ENCODE measurements at regions not wholly inside any gene's neighbourhood (a gene's known extent, or its start where the extent isn't known, plus 50 kb on each side); places are given as distances from the start of the nearest gene placed in this dataset.
"Not testable (repeated sequence)": the region's sequence is repeated elsewhere in the genome, so short reads cannot be mapped to it uniquely, and the experiment has no call there.

DNA sequence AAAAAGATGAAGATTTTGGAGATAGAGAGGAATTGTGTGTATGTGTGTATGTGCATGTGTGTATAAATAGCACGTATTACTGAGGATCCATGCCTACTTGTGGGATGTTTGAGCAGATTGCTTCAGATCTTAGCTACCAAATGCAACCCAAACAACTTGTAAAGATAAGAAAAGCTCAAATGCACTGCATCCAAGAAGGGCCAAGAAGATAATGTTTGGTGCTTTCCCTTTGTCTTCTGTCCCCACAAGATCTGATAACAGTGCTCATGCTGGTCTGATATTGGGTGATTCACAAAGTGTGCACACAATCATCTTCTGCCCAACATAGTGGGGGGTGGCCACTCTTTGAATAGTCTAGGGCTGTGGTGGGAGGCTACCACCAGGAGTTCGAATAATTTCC, 284.8 kb upstream of the CYRIA start:
- Mint-ChIP-seq H3K9me3 (peaks cover 2% of the 10 kb centered on the region), H3K27ac (no peak overlapping the region), H3K4me1 (no peaks in the 10 kb centered on the region), H3K27me3 (no peaks in the 10 kb centered on the region), H3K4me3 (no peak overlapping the region), H3K36me3 (no peaks in the 10 kb centered on the region)
- no peak for DNase-seq
- CTCF ChIA-PET, result no interaction called here

DNA sequence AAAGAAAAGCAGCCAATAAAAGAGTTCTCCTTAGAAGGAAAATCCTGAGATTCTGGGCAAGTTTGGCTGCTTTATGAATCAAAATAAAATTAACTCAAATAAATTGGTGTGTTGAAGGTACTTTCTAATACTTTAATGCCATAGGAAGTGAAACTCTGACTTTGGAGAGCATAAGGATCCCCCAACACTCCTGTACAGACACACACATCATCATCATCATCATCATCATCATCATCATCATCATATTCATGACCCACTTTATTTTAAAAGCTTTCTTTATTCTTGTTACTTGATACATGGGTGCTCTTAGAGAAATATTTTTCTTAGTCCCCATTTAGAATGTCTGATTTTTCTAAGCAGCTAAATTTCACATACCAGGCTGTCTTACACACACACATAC, 283.1 kb upstream of the CYRIA start:
- no peak for DNase-seq
- Mint-ChIP-seq H3K4me3 (no peak overlapping the region), H3K4me1 (no peaks in the 10 kb centered on the region), H3K36me3 (no peaks in the 10 kb centered on the region), H3K27ac (no peak overlapping the region), H3K9me3 (peaks cover 2% of the 10 kb centered on the region), H3K27me3 (no peaks in the 10 kb centered on the region)
- CTCF ChIA-PET, result no interaction called here

DNA sequence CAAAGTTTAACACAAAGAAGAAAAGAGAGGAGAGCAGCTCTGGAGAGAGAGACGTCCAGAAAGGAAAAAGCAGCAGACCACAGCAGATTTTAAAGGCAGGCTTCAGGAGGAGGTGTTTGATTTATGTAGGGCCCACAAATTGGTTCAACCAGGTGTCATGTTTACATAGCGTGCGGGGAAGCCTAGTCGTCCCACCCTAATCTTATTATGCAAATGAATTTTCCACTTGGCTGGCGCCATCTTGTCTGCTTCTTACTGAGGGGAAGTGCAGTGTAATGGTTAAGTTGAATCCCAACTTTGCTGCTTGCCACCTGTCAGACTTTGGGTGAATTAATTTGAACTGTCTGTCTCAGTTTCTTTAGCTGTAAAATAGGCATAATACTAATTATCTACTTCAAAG, 282.4 kb upstream of the CYRIA start:
- Mint-ChIP-seq H3K4me1 (no peaks in the 10 kb centered on the region), H3K4me3 (no peak overlapping the region), H3K36me3 (no peaks in the 10 kb centered on the region)

DNA sequence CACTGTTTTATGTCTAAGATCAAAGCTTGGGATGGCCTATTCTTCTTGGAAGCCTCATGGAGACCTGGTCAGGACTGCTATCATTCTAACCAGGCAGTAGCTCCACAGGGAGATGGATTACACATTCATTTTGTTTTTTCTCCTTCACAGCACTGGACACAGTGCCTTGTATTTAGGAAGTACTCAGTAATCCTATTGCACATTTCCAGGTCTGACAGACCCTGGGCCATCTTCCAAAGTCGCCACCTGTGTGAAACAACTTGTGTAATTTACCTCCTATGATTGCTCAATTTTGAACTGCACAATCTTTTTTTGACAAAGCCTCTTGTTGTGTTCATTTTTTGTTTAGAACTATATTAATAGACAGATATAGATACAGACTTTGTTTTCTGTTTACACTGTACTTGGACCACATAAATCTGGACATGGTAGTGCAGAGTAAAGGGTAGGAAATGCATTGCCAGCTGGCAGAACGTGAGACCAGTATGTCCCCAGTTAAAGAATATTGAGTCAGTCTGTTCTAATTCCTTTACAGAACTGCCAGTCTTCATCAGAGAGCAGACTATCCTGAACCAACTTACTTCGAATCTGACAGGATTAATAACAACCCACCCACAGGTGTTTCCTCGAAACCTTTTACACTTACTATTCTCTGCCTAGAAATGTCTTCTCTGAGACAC, 277.8 kb upstream of the CYRIA start:
- H3K27ac Mint-ChIP-seq, result no peak overlapping the region
- no peak for DNase-seq
- no peaks in the 10 kb centered on the region for H3K36me3 Mint-ChIP-seq
- no peaks in the 10 kb centered on the region for H3K4me1 Mint-ChIP-seq
- H3K4me3 Mint-ChIP-seq, result no peak overlapping the region
- peaks cover 6% of the 10 kb centered on the region for H3K9me3 Mint-ChIP-seq
- no peaks in the 10 kb centered on the region for H3K27me3 Mint-ChIP-seq
- CTCF ChIA-PET, result interaction anchor here (0.8 kb wide), 1 partner anchor 907 kb away, joined by 3 read pairs; no protein-coding TSS in a partner anchor

More for the DNA sequence above, 282.4 kb upstream of the CYRIA start:
- Mint-ChIP-seq H3K27ac (no peak overlapping the region), H3K9me3 (peaks cover 2% of the 10 kb centered on the region), H3K27me3 (no peaks in the 10 kb centered on the region)
- CTCF ChIA-PET, result no interaction called here
- no peak for DNase-seq

DNA sequence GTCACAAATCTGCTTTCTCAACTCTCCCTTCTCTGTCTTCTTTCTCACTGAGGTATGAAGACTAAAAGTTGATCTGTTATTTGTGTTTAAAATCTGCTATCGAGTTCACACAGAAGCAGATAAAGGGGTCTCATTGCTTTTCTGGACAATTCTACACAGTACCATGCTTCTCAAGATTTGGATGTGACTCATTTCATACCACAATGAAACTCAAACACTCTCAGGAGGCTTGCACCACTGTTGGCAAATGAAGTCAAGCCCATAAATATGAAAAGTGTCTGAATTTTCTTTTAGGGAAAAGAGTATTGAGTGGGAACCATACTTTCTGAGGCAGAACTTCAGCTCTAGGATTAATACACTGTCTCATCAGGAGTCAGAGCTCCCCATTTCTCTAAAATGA, 274.6 kb upstream of the CYRIA start:
- no peaks in the 10 kb centered on the region for H3K4me1 Mint-ChIP-seq
- CTCF ChIA-PET, result no interaction called here
- H3K4me3 Mint-ChIP-seq, result no peak overlapping the region
- DNase-seq, result no peak
- H3K9me3 Mint-ChIP-seq, result peaks cover 5% of the 10 kb centered on the region
- H3K27ac Mint-ChIP-seq, result no peak overlapping the region
- no peaks in the 10 kb centered on the region for H3K27me3 Mint-ChIP-seq
- no peaks in the 10 kb centered on the region for H3K36me3 Mint-ChIP-seq

DNA sequence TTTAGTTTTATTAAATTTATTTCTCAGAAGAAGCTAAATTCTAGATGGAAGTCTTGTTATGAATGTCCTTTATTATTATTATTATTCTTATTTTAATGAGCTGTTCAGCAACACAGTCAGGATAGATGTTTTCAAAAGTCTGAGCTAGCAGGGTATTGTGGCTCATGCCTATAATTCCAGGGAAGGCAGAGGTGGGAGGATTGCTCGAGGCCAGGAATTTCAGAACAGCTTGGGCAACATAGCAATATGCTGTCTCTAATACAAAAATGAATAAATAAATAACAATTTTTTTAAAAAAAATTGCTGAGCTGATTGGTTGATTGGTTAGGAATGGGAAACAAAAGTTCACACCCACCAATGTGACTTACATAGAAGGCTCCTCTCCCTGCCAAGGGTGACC, 274.1 kb upstream of the CYRIA start:
- CTCF ChIA-PET, result no interaction called here
- no peaks in the 10 kb centered on the region for H3K4me1 Mint-ChIP-seq
- peaks cover 5% of the 10 kb centered on the region for H3K9me3 Mint-ChIP-seq
- H3K27me3 Mint-ChIP-seq, result no peaks in the 10 kb centered on the region
- no peak overlapping the region for H3K4me3 Mint-ChIP-seq
- no peaks in the 10 kb centered on the region for H3K36me3 Mint-ChIP-seq
- H3K27ac Mint-ChIP-seq, result no peak overlapping the region
- no peak for DNase-seq

DNA sequence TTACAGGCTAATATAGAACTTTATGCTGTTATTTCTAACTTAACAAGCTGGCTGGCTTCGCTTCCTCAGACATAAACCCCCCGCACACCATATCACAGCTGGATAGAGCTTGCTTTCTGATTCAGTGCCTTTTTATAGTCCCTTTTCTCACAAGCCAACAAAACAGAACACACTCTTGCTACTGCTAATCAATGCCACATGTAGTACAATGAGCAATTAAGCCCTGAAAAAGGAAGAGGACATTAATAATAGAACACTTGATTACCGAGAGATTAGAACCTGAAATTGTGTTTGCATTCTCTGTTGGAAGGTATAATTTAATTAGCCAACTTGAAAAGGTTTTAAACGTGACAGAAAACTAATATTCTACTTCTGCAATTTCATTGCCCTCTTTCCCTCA, 267.7 kb upstream of the CYRIA start:
- H3K27ac Mint-ChIP-seq, result no peak overlapping the region
- no peaks in the 10 kb centered on the region for H3K36me3 Mint-ChIP-seq
- no peak overlapping the region for H3K4me3 Mint-ChIP-seq
- DNase-seq, result no peak
- no peaks in the 10 kb centered on the region for H3K4me1 Mint-ChIP-seq
- CTCF ChIA-PET, result no interaction called here
- H3K27me3 Mint-ChIP-seq, result no peaks in the 10 kb centered on the region
- H3K9me3 Mint-ChIP-seq, result no peaks in the 10 kb centered on the region

DNA sequence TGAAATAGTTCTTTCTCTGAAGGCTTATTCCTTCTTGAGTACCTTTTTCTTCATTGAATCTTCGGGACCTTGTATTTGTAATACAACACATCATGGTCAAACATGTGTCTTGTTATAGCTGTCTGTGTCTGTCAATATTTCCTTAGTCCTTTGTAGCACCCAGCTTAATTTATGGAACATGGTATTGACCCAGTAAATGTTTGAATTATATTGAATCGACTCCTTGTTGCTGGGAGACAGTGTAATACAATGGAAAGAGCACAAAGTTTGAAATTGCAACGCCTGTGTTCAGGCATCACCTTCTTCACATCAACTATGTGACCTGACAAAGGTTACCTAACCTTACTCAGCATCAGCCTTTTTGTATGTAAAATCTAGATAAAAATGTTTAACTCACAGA, 267.2 kb upstream of the CYRIA start:
- H3K36me3 Mint-ChIP-seq, result no peaks in the 10 kb centered on the region
- CTCF ChIA-PET, result no interaction called here
- no peak overlapping the region for H3K27ac Mint-ChIP-seq
- no peak overlapping the region for H3K4me3 Mint-ChIP-seq
- H3K4me1 Mint-ChIP-seq, result no peaks in the 10 kb centered on the region
- H3K27me3 Mint-ChIP-seq, result no peaks in the 10 kb centered on the region
- DNase-seq, result no peak
- no peaks in the 10 kb centered on the region for H3K9me3 Mint-ChIP-seq

DNA sequence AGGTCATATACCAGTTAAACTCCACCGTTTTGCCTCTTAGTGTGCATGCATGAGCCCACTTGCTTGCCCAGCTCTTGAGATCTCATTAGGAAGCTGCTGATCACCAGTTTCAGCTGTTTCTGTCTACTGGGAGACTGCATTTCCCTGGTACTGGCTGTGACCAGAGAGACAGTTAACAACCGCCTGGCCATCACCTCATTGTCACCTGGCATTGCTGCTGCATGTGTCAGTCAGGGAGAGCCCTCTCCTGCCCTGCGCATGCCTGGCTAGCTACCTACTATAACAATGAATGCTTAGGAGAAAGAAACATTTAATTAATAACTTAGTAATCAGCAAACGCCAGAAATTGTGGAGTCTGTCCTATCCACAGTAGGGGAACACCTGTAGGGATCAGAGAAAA, 265.8 kb upstream of the CYRIA start:
- no peaks in the 10 kb centered on the region for H3K4me1 Mint-ChIP-seq
- no peaks in the 10 kb centered on the region for H3K27me3 Mint-ChIP-seq
- H3K9me3 Mint-ChIP-seq, result no peaks in the 10 kb centered on the region
- no peak overlapping the region for H3K4me3 Mint-ChIP-seq
- no peak for DNase-seq
- no peaks in the 10 kb centered on the region for H3K36me3 Mint-ChIP-seq
- CTCF ChIA-PET, result no interaction called here
- no peak overlapping the region for H3K27ac Mint-ChIP-seq

DNA sequence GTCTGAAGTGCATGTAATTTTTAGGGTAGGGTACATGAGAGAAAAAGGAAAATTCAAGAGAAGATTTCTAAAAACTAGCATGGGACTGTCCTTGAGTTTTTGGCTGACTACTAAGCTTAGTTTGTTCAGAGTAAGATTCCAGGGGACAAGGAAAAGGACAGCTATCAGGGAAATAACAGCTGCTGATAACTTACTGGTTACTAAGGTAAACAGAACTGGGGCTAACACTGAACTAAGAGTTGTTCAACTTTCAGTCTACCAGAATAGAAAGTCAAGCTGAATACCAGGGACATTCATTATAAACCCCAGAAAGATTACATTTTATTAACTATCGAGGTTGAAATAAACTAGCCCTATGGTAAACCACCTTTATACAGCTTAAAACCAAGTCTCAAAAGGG, 261.8 kb upstream of the CYRIA start:
- DNase-seq, result no peak
- H3K36me3 Mint-ChIP-seq, result no peaks in the 10 kb centered on the region
- H3K27me3 Mint-ChIP-seq, result no peaks in the 10 kb centered on the region
- no peaks in the 10 kb centered on the region for H3K4me1 Mint-ChIP-seq
- CTCF ChIA-PET, result no interaction called here
- no peak overlapping the region for H3K27ac Mint-ChIP-seq
- H3K9me3 Mint-ChIP-seq, result peaks cover 2% of the 10 kb centered on the region
- H3K4me3 Mint-ChIP-seq, result no peak overlapping the region

DNA sequence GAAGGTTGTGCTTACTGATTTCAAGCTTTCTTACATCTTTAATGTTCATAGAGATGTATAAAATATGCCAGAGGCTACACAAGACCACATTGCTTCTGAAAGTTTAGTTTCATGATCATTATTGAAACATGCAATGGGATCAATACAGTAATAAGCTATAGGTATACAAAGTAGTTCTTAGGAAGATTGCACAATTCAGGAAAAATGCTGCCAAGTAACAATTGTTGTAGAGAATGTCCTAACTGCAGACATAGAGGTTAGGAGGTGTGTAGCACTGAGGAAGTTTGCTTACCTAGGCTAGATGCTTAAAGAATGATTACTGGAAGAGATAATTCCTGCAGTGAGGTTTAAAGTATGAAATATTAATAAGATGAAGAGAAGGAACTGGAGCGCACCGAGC, 259.5 kb upstream of the CYRIA start:
- H3K4me1 Mint-ChIP-seq, result no peaks in the 10 kb centered on the region
- peaks cover 2% of the 10 kb centered on the region for H3K9me3 Mint-ChIP-seq
- no peak overlapping the region for H3K4me3 Mint-ChIP-seq
- no peaks in the 10 kb centered on the region for H3K27me3 Mint-ChIP-seq
- H3K27ac Mint-ChIP-seq, result no peak overlapping the region
- no peak for DNase-seq
- CTCF ChIA-PET, result no interaction called here
- no peaks in the 10 kb centered on the region for H3K36me3 Mint-ChIP-seq

DNA sequence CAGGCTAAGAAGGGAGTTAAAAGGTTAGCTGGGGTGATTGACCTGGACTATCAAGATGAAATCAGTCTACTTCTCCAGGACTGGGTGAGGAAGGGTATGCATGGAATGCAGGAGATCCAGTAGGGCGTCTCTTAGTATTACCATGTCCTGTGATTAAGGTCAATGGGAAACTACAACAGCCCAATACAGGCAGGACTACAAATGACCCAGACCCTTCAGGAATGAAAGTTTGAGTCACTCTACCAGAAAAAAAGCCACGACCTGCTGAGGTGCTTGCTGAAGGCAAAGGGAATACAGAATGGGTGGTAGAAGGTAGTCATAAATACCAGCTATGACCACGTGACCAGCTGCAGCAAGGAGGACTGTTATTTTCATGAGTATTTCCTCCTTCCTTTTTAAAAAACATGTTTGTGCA, 249.7 kb upstream of the CYRIA start:
- H3K27ac Mint-ChIP-seq, result not testable (repeated sequence)

DNA sequence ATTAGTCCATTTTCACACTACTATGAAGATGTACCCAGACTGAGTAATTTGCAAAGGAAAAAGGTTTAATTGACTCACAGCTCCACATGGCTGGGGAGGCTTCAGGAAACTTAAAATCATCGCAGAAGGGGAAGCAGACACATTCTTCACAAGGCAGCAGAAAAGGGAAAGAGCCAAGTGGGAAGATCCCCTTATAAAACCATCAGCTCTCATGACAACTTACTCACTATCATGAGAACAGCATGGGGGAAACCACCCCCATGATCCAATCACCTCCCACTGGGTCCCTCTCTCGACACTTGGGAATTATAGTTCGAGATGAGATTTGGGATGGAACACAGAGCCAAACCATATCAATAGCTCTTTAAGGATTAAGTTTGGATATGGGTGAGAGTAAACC, 246.1 kb upstream of the CYRIA start:
- H3K27me3 Mint-ChIP-seq, result no peaks in the 10 kb centered on the region
- no peak for DNase-seq
- CTCF ChIA-PET, result no interaction called here
- no peaks in the 10 kb centered on the region for H3K4me1 Mint-ChIP-seq
- H3K27ac Mint-ChIP-seq, result no peak overlapping the region
- no peaks in the 10 kb centered on the region for H3K9me3 Mint-ChIP-seq
- H3K36me3 Mint-ChIP-seq, result no peaks in the 10 kb centered on the region
- no peak overlapping the region for H3K4me3 Mint-ChIP-seq

More for the DNA sequence above, 249.7 kb upstream of the CYRIA start:
- CTCF ChIA-PET, H3K4me1 Mint-ChIP-seq, DNase-seq, H3K9me3 Mint-ChIP-seq, H3K36me3 Mint-ChIP-seq, H3K27me3 Mint-ChIP-seq, H3K4me3 Mint-ChIP-seq: not testable (repeated sequence)

DNA sequence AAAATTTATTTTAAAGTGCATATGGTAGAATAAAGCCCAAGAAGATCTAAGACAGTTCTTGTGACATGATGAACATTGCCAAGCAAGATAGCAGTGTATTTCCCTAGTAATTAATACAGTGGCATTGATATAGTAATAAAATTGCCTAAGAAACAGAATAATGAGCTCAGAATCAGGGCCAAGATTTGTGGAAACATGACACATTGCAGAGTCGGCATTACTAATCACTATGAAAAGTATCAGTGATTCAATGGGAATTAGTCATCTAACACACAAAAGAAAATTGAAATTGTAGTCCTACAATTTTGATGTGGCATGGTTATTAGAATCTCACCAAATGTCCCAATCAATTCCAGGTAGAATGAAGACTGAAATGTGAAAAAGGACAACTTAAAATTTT, 243.0 kb upstream of the CYRIA start:
- Mint-ChIP-seq H3K9me3 (peaks cover 3% of the 10 kb centered on the region), H3K36me3 (no peaks in the 10 kb centered on the region), H3K4me1 (no peaks in the 10 kb centered on the region), H3K27me3 (no peaks in the 10 kb centered on the region), H3K27ac (no peak overlapping the region), H3K4me3 (no peak overlapping the region)
- no peak for DNase-seq
- CTCF ChIA-PET, result no interaction called here

DNA sequence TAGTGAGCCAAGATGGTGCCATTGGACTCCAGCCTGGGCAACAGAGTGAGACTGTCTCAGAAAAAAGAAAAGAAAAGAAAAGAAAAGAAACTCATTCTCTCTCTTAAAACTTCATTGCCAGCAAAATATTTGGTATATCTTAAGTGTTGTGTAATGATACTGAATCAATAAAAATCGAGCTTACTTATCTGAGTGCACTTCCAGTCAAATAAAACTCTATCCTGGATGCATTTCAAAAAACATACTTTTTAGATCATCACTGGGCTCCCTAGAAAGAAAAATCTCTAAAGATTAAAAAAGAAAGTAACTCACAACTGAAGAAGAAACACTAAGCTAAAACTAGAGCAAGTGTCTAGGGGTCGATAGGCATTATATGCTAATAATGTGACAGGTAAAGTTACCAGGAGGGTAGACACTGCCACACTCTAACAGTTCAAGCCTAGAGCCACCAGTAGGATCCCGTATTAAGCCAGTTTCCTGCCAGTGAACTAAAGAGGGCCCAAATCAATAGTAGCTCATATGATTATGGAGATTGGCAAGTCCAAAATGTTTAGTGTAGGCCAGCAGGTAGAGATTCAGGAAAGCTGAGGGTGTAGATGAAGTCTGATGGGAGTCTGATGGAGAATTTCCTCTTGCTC, 242.1 kb upstream of the CYRIA start:
- Mint-ChIP-seq H3K27me3 (no peaks in the 10 kb centered on the region), H3K36me3 (no peaks in the 10 kb centered on the region), H3K9me3 (peaks cover 3% of the 10 kb centered on the region), H3K4me1 (no peaks in the 10 kb centered on the region), H3K27ac (no peak overlapping the region), H3K4me3 (no peak overlapping the region)
- CTCF ChIA-PET, result no interaction called here
- DNase-seq, result no peak

DNA sequence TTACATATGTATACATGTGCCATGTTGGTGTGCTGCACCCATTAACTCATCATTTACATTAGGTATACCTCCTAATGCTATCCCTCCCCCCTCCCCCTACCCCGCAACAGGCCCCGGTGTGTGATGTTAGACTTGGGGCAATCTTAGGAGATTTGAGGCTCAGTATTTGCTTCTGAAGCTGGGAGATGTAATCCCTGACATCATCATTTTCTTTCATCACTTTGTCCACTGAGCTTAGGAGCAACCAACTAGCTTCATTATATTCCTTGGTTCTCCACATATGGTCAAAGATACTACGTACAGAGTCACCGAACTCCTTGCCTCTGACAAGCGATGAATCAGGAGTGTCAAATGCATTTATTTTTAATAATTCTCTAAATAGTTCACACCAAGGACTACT, 239.7 kb upstream of the CYRIA start:
- H3K9me3 Mint-ChIP-seq, H3K27ac Mint-ChIP-seq, H3K4me3 Mint-ChIP-seq, H3K4me1 Mint-ChIP-seq, H3K36me3 Mint-ChIP-seq, H3K27me3 Mint-ChIP-seq, CTCF ChIA-PET, DNase-seq: not testable (repeated sequence)
